ENCODE measurements at regions not wholly inside any gene's neighbourhood (a gene's known extent, or its start where the extent isn't known, plus 50 kb on each side); places are given as distances from the start of the nearest gene placed in this dataset.

DNA sequence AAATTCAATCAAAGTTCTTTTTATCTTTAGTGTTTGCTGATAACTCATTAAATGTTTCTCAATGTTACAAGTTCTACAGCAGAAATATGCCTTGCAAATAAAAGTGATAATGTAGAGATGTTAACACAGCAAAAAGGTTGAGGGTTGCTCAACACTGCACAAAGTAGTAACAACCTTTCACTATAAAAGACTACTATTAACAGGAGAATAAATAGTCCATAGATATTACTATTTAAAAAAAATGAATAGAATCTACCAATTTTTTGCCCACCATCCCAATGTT, 378.1 kb downstream of the RBM43 start:
- TF ChIP-seq JUN (IDR thresholded peaks at IDR 0.05; ENCODE audit: borderline replicate concordance, insufficient read depth, insufficient read length, low read depth) (no peak), POLR2A (IDR thresholded peaks at IDR 0.05; ENCODE audit: low read depth, low read length) (no peak), MYC (IDR thresholded peaks at IDR 0.05; ENCODE audit: low read depth, low read length) (no peak), GATA2 (IDR thresholded peaks at IDR 0.05; ENCODE audit: insufficient read depth, insufficient read length, low read depth, low read length) (no peak), EZH2 (IDR thresholded peaks at IDR 0.05; ENCODE audit: borderline replicate concordance, low read depth, low read length, severe bottlenecking) (no peak), FOS (IDR thresholded peaks at IDR 0.05; ENCODE audit: borderline replicate concordance, insufficient read depth, low read length) (no peak)
- TF ChIP-seq, protein P1, sequence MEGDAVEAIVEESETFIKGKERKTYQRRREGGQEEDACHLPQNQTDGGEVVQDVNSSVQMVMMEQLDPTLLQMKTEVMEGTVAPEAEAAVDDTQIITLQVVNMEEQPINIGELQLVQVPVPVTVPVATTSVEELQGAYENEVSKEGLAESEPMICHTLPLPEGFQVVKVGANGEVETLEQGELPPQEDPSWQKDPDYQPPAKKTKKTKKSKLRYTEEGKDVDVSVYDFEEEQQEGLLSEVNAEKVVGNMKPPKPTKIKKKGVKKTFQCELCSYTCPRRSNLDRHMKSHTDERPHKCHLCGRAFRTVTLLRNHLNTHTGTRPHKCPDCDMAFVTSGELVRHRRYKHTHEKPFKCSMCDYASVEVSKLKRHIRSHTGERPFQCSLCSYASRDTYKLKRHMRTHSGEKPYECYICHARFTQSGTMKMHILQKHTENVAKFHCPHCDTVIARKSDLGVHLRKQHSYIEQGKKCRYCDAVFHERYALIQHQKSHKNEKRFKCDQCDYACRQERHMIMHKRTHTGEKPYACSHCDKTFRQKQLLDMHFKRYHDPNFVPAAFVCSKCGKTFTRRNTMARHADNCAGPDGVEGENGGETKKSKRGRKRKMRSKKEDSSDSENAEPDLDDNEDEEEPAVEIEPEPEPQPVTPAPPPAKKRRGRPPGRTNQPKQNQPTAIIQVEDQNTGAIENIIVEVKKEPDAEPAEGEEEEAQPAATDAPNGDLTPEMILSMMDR (IDR thresholded peaks at IDR 0.05; ENCODE audit: extremely low read depth in 1 of 2, insufficient read depth in 1 of 2, low read depth in 1 of 2, low read length in 2 of 2), result no peak
- TF ChIP-seq, protein P2, sequence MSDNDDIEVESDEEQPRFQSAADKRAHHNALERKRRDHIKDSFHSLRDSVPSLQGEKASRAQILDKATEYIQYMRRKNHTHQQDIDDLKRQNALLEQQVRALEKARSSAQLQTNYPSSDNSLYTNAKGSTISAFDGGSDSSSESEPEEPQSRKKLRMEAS (IDR thresholded peaks at IDR 0.05; ENCODE audit: insufficient read depth, insufficient read length), result no peak
- dilution Hi-C loops (cut with MboI; ENCODE audit: extremely low pct_ligation_motif_present, low sequenced_read_pairs) (no loop called here), intact Hi-C loops (cut with micrococcal nuclease) (no loop called here)
- CTCF ChIA-PET, result interaction anchor here (1.3 kb wide), 1 partner anchor 11 kb away, joined by 5 read pairs; no protein-coding TSS in a partner anchor
- H3K36me3 ChIP-seq (ENCODE audit: control insufficient read depth in 2 of 2, extremely low read depth in 1 of 2, insufficient read depth in 2 of 2, low read length in 2 of 2), result no peaks in the 10 kb centered on the region
- H3K9ac ChIP-seq (replicated peaks; ENCODE audit: extremely low read depth, insufficient read depth, low read length), result no peak overlapping the region
- no peaks in the 10 kb centered on the region for H3K27me3 ChIP-seq (ENCODE audit: control insufficient read depth in 2 of 2, insufficient read depth in 2 of 2, low read length in 2 of 2)
- H3K4me1 ChIP-seq (ENCODE audit: control insufficient read depth, extremely low read depth, insufficient read depth, low read length), result no peaks in the 10 kb centered on the region
- H4K20me1 ChIP-seq (replicated peaks; ENCODE audit: control insufficient read depth, extremely low read depth, insufficient read depth, low read length), result no peaks in the 10 kb centered on the region
- no peak overlapping the region for H3K27ac ChIP-seq (ENCODE audit: insufficient read depth, low read depth, low read length)
- DNase-seq (ENCODE audit: low read depth, low spot score) (no peak), FAIRE-seq (no peak)
- H3K4me2 ChIP-seq (ENCODE audit: insufficient read depth, low read length), result no peak overlapping the region
- no peaks in the 10 kb centered on the region for H3K9me3 ChIP-seq (replicated peaks; ENCODE audit: control insufficient read depth, insufficient read depth, low read length)
- no peak overlapping the region for H3K4me3 ChIP-seq (replicated peaks in 1 of 3; ENCODE audit: insufficient read depth in 1 of 3, low read depth in 1 of 3, low read length in 3 of 3)
- no peaks in the 10 kb centered on the region for H3K79me2 ChIP-seq (ENCODE audit: control insufficient read depth, insufficient read depth, low read length)
- POLR2A ChIA-PET, result no interaction called here
- no TSS peak for BruUV-seq (replicated peaks)
- no peaks in the 10 kb centered on the region for H3K9me1 ChIP-seq (replicated peaks; ENCODE audit: control insufficient read depth, extremely low read depth, insufficient read depth, low read length)
- no peak overlapping the region for H2AFZ ChIP-seq (ENCODE audit: low read depth, low read length)

Measured in endothelial cell of umbilical vein (primary cell).